SK-N-SH (cell line): ENCODE measurements at regions not wholly inside any gene's neighbourhood (a gene's known extent, or its start where the extent isn't known, plus 50 kb on each side); places are given as distances from the start of the nearest gene placed in this dataset.

ENCODE experiments used
- GABPA ChIP-seq: IDR thresholded peaks from 2 replicates; pipeline ENCODE4 v1.4.0; 2012; ENCODE audit warnings: low read depth, mild to moderate bottlenecking
- RAD21 ChIP-seq: IDR thresholded peaks from 2 replicates; pipeline ENCODE4 v1.6.1; 2012; ENCODE audit warnings: mild to moderate bottlenecking, low read length
- TF ChIP-seq, protein P1 (sequence below): fragments of 200-600 bp; sonication (generic); IDR thresholded peaks from 2 replicates; pipeline ENCODE4 v1.6.1; 2017; ENCODE audit warnings: antibody characterized with exemption, mild to moderate bottlenecking, moderate library complexity
- TF ChIP-seq, protein P2 (sequence below): IDR thresholded peaks from 2 replicates; pipeline ENCODE4 v1.4.0; 2012; ENCODE audit warnings: low read depth
- TF ChIP-seq, protein P3 (sequence below): IDR thresholded peaks from 2 replicates; pipeline ENCODE4; 2012

DNA sequence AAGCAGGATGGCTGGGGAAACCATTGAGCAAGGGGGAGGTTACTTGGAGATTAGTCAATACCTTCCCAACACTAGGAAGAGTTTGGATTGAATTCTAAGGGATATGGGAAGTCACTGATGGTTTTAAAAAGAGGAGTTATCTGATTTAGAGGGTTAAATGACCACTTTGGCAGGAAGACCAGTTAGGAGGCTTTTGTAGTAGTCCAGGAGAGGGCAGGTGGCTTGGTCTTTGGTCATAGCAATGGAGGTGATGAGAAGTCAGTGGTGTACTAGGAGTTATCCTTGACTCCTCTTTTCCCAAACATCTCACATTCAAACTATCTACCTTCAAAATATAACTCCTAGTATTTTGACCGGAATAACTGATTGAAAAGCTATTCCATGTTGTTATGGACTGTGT is 644.1 kb downstream of the UTRN start:
- no peak for TF ChIP-seq GABPA
- TF ChIP-seq, protein P1, sequence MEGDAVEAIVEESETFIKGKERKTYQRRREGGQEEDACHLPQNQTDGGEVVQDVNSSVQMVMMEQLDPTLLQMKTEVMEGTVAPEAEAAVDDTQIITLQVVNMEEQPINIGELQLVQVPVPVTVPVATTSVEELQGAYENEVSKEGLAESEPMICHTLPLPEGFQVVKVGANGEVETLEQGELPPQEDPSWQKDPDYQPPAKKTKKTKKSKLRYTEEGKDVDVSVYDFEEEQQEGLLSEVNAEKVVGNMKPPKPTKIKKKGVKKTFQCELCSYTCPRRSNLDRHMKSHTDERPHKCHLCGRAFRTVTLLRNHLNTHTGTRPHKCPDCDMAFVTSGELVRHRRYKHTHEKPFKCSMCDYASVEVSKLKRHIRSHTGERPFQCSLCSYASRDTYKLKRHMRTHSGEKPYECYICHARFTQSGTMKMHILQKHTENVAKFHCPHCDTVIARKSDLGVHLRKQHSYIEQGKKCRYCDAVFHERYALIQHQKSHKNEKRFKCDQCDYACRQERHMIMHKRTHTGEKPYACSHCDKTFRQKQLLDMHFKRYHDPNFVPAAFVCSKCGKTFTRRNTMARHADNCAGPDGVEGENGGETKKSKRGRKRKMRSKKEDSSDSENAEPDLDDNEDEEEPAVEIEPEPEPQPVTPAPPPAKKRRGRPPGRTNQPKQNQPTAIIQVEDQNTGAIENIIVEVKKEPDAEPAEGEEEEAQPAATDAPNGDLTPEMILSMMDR: no peak
- TF ChIP-seq, protein P2, sequence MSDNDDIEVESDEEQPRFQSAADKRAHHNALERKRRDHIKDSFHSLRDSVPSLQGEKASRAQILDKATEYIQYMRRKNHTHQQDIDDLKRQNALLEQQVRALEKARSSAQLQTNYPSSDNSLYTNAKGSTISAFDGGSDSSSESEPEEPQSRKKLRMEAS: no peak
- TF ChIP-seq, protein P3, sequence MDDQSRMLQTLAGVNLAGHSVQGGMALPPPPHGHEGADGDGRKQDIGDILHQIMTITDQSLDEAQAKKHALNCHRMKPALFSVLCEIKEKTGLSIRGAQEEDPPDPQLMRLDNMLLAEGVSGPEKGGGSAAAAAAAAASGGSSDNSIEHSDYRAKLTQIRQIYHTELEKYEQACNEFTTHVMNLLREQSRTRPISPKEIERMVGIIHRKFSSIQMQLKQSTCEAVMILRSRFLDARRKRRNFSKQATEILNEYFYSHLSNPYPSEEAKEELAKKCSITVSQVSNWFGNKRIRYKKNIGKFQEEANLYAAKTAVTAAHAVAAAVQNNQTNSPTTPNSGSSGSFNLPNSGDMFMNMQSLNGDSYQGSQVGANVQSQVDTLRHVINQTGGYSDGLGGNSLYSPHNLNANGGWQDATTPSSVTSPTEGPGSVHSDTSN: no peak
- TF ChIP-seq RAD21: no peak
